ENCODE measurements at regions not wholly inside any gene's neighbourhood (a gene's known extent, or its start where the extent isn't known, plus 50 kb on each side); places are given as distances from the start of the nearest gene placed in this dataset.

- DNase-seq = no peak
- no peaks in the 10 kb centered on the region for H3K27me3 ChIP-seq
- intact Hi-C loops (cut with DNase I) = no loop called here
- 65% methylated on average over 7 of the region's 13 CpGs for WGBS (ENCODE audit: insufficient coverage, low coverage, low lambda C conversion rate, missing lambda C conversion rate)
- H3K36me3 ChIP-seq = no peaks in the 10 kb centered on the region
- H3K27ac ChIP-seq = no peak overlapping the region
- peak in 1 of 4 donors; percentile 19 for ATAC-seq
- no peaks in the 10 kb centered on the region for H3K9me3 ChIP-seq
- no peak overlapping the region for H3K4me3 ChIP-seq
- TF ChIP-seq POLR2A (IDR thresholded peaks at IDR 0.05) = no peak
- no peak for TF ChIP-seq CTCF (IDR thresholded peaks at IDR 0.05)
- H3K4me1 ChIP-seq = no peaks in the 10 kb centered on the region
Measured at GRCh38 chr2:238594796-238595749, 168.3 kb downstream of the ASB1 start.

DNA sequence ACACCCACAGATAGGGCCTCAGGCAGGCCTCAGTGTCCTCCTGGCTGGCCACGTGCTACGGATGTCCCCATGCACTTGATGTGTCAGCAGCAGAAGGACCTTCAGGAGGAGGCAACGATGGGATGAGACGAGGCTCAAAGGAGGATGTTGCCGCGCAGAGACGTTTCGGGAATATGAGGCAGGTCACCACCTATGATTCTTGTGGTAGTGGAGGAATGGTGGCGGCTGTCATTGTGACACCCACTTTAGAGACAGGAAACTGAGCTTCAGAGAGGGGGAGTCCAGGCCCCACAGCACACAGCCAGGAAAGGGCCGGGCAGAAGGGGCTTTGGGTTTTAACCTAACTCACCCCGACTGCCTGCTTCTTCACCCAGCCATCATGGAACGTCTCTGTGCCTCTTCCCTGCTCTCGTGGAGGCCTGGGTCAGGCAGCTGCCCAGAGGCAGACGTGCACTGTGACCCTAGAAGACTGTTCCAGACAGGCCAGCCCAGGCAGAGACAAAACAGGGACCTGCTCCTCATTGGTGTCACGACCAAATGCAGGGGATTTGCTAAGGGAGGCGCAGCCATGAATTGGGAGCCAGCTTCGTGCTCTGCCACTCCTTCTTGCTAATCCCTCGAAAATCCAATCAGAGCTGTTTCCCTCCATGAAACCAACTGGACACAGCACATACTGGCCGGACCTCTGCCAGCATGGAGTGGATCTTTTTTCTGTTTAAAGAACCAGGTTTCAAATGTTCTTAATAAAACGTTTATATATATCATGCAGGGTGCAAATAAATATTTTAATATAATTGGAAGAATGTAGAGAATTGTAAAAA is 169.2 kb downstream of the ASB1 start:
- no peaks in the 10 kb centered on the region for H3K9me3 ChIP-seq
- no peak for ATAC-seq
- H3K27me3 ChIP-seq = no peaks in the 10 kb centered on the region
- 73% methylated on average over 9 of the region's 20 CpGs for whole genome bisulfite sequencing (ENCODE audit: insufficient coverage, low coverage, low lambda C conversion rate, missing lambda C conversion rate)
- TF ChIP-seq CTCF (IDR thresholded peaks at IDR 0.05) = no peak
- no peak for TF ChIP-seq POLR2A (IDR thresholded peaks at IDR 0.05)
- DNase-seq = no peak
- H3K4me1 ChIP-seq = no peaks in the 10 kb centered on the region
- no peak overlapping the region for H3K27ac ChIP-seq
- no peaks in the 10 kb centered on the region for H3K36me3 ChIP-seq
- H3K4me3 ChIP-seq = no peak overlapping the region
- intact Hi-C loops (cut with DNase I) = no loop called here

- WGBS (ENCODE audit: insufficient coverage, low coverage, low lambda C conversion rate, missing lambda C conversion rate) = 57% methylated on average over 15 of the region's 24 CpGs
- Histone ChIP-seq H3K9me3 (no peaks in the 10 kb centered on the region), H3K27ac (no peak overlapping the region), H3K27me3 (no peaks in the 10 kb centered on the region), H3K4me1 (no peaks in the 10 kb centered on the region), H3K36me3 (no peaks in the 10 kb centered on the region), H3K4me3 (no peak overlapping the region)
- no peak for TF ChIP-seq POLR2A (IDR thresholded peaks at IDR 0.05)
- no peak for TF ChIP-seq CTCF (IDR thresholded peaks at IDR 0.05)
- DNase-seq = no peak
- ATAC-seq = peak in 3 of 4 donors; percentile 41 to 76 (median 67)
- intact Hi-C loops (cut with DNase I) = no loop called here
Measured at GRCh38 chr2:238596571-238597551, 170.1 kb downstream of the ASB1 start.
